Stomach (tissue), 8 donors: ENCODE measurements at regions not wholly inside any gene's neighbourhood (a gene's known extent, or its start where the extent isn't known, plus 50 kb on each side); places are given as distances from the start of the nearest gene placed in this dataset.

Source experiments
- DNase-seq, 2 donors: peaks; one replicate each; pipeline versions ENCODE4 v3.0.0 to v3.0.0-alpha.2; 2013 to 2019
- H3K27ac ChIP-seq, 5 donors: fragments of 200-600 bp in 4 of 5; sonication (generic) in 4 of 5; one replicate each; pipeline ENCODE4 v1.5.1; 2013 to 2019; ENCODE audit warnings: mild to moderate bottlenecking in 1 of 5, moderate library complexity in 1 of 5
- H3K27me3 ChIP-seq, 3 donors: fragments of 200-600 bp; sonication (generic); one replicate each; pipeline ENCODE4 v1.5.1; 2017 to 2019; ENCODE audit warnings: mixed run types in 1 of 3
- H3K36me3 ChIP-seq, 4 donors: fragments of 200-600 bp; sonication (generic); 1 replicate in 3 of 4; 2 replicates in 1 of 4; pipeline ENCODE4 v1.5.1; 2016 to 2019
- H3K4me1 ChIP-seq, 4 donors: fragments of 200-600 bp; sonication (generic); one replicate each; pipeline ENCODE4 v1.5.1; 2016 to 2019
- H3K4me3 ChIP-seq, 4 donors: fragments of 200-600 bp; sonication (generic) in 3 of 4; one replicate each; pipeline ENCODE4 v1.5.1; 2016 to 2019; ENCODE audit warnings: mild to moderate bottlenecking in 1 of 4
- H3K9me3 ChIP-seq, 4 donors: fragments of 200-600 bp; sonication (generic); one replicate each; pipeline ENCODE4 v1.5.1; 2016 to 2019
- CTCF ChIP-seq, 7 experiments: fragments of 450-650 bp in 4 of 7; fragments of 200-600 bp in 3 of 7; sonication (generic) in 3 of 7; IDR thresholded peaks; one replicate each; pipeline ENCODE4 v1.5.1; 2016 to 2019; ENCODE audit warnings: antibody characterized with exemption in 7 of 7, control low read depth in 2 of 7, mild to moderate bottlenecking in 1 of 7
- EP300 ChIP-seq: sonication (generic); formaldehyde crosslinking; IDR thresholded peaks from one replicate; pipeline ENCODE4 v1.6.1; 2017; ENCODE audit warnings: antibody characterized with exemption
- POLR2A ChIP-seq, 4 donors: fragments of 450-650 bp; IDR thresholded peaks; one replicate each; pipeline ENCODE4 v1.6.1; 2016; ENCODE audit warnings: antibody characterized with exemption in 4 of 4, control low read depth in 2 of 4, mild to moderate bottlenecking in 1 of 4, moderate library complexity in 1 of 4
- POLR2AphosphoS5 ChIP-seq, 3 donors: sonication (generic); formaldehyde crosslinking; IDR thresholded peaks; one replicate each; pipeline ENCODE4 v1.6.1; 2016; ENCODE audit warnings: antibody characterized with exemption in 3 of 3
- WGBS, 5 donors: extraction: QIAGEN DNeasy Blood & Tissue Kit in 3 of 5; methylation state at CpG; one replicate each; pipeline versions ENCODE4 v1.1.5 to v1.1.7; 2013 to 2018; 5-methylcytosine and 5-hydroxymethylcytosine counted together
- intact Hi-C: fragments of 100-400 bp; cut with DNase I; formaldehyde crosslinking; loops from one replicate; pipeline ENCODE4 v1.15.1; 2023; ENCODE audit warnings: low total_unique reads
- donor health status: healthy with polysubstance abuse.
- donor health status: Bipolar disorder and iron deficiency.
- donor health status: healthy.

GRCh38 chr2:66836851-66837250 is 401.9 kb downstream of the MEIS1 start:
- intact Hi-C loops = no loop called here
- no peaks in the 10 kb centered on the region for H3K27me3 ChIP-seq
- WGBS, 5 donors = 78 to 96% (median 85%) methylated on average over 1 of the region's 1 CpG
- TF ChIP-seq POLR2A (IDR thresholded peaks at IDR 0.05) (no peak), EP300 (no peak), CTCF (IDR thresholded peaks at IDR 0.05) (no peak), POLR2AphosphoS5 (IDR thresholded peaks at IDR 0.05) (no peak)
- H3K36me3 ChIP-seq = no peaks in the 10 kb centered on the region
- no peaks in the 10 kb centered on the region for H3K9me3 ChIP-seq
- H3K27ac ChIP-seq = no peak overlapping the region
- no peak overlapping the region for H3K4me3 ChIP-seq
- H3K4me1 ChIP-seq = peaks cover 0 to 8% (median 0%) of the 10 kb centered on the region in 4 donors
- no peak for DNase-seq

GRCh38 chr2:66839551-66840320 is 404.8 kb downstream of the MEIS1 start:
- 51 to 57% (median 53%) methylated on average over 4 of the region's 4 CpGs for WGBS, 5 donors
- no peaks in the 10 kb centered on the region for H3K9me3 ChIP-seq
- no peak overlapping the region for H3K4me3 ChIP-seq
- H3K27ac ChIP-seq = peak overlapping the region in 4 of 5 donors; percentile 41 to 73 (median 60)
- TF ChIP-seq EP300 (no peak), POLR2AphosphoS5 (IDR thresholded peaks at IDR 0.05) (peak in 1 of 3 donors; percentile 19)
- DNase-seq = peak in 1 of 2 donors; percentile 77
- no peaks in the 10 kb centered on the region for H3K36me3 ChIP-seq
- H3K4me1 ChIP-seq = peaks cover 0 to 8% (median 0%) of the 10 kb centered on the region in 4 donors
- intact Hi-C loops = no loop called here
- no peaks in the 10 kb centered on the region for H3K27me3 ChIP-seq

GRCh38 chr2:66840321-66841002 is 405.5 kb downstream of the MEIS1 start:
- TF ChIP-seq POLR2AphosphoS5 (IDR thresholded peaks at IDR 0.05) = peak in 2 of 3 donors; percentile 9 to 38
- TF ChIP-seq POLR2A (IDR thresholded peaks at IDR 0.05) = no peak
- no peaks in the 10 kb centered on the region for H3K36me3 ChIP-seq
- intact Hi-C loops = no loop called here
- peak overlapping the region in 4 of 5 donors; percentile 41 to 73 (median 60) for H3K27ac ChIP-seq
- peaks cover 0 to 8% (median 0%) of the 10 kb centered on the region in 4 donors for H3K4me1 ChIP-seq
- 70 to 82% (median 77%) methylated on average over 8 of the region's 8 CpGs for WGBS, 5 donors
- H3K27me3 ChIP-seq = no peaks in the 10 kb centered on the region
- H3K9me3 ChIP-seq = no peaks in the 10 kb centered on the region
- H3K4me3 ChIP-seq = no peak overlapping the region
- no peak for DNase-seq

- Histone ChIP-seq H3K27ac (no peak overlapping the region), H3K4me1 (peaks cover 0 to 8% (median 4%) of the 10 kb centered on the region in 4 donors), H3K4me3 (no peak overlapping the region), H3K9me3 (no peaks in the 10 kb centered on the region), H3K36me3 (no peaks in the 10 kb centered on the region), H3K27me3 (no peaks in the 10 kb centered on the region)
- TF ChIP-seq CTCF (IDR thresholded peaks at IDR 0.05) (no peak), EP300 (no peak), POLR2A (IDR thresholded peaks at IDR 0.05) (no peak), POLR2AphosphoS5 (IDR thresholded peaks at IDR 0.05) (no peak)
- peak in 1 of 2 donors; percentile 45 for DNase-seq
- intact Hi-C loops = no loop called here
- 74 to 90% (median 85%) methylated on average over 3 of the region's 3 CpGs for WGBS, 5 donors
Measured at GRCh38 chr2:66843847-66844246, 408.9 kb downstream of the MEIS1 start.

- DNase-seq = no peak
- no peak overlapping the region for H3K4me3 ChIP-seq
- intact Hi-C loops = no loop called here
- peaks cover 0 to 10% (median 4%) of the 10 kb centered on the region in 4 donors for H3K4me1 ChIP-seq
- H3K36me3 ChIP-seq = no peaks in the 10 kb centered on the region
- 59 to 79% (median 76%) methylated on average over 2 of the region's 2 CpGs for WGBS, 5 donors
- TF ChIP-seq POLR2AphosphoS5 (IDR thresholded peaks at IDR 0.05) (peak in 1 of 3 donors; percentile 29), CTCF (IDR thresholded peaks at IDR 0.05) (no peak)
- H3K27ac ChIP-seq = no peak overlapping the region
- H3K27me3 ChIP-seq = no peaks in the 10 kb centered on the region
- no peaks in the 10 kb centered on the region for H3K9me3 ChIP-seq
Measured at GRCh38 chr2:66845307-66845706, 410.4 kb downstream of the MEIS1 start.
